HCT116 (cell line): ENCODE measurements at regions not wholly inside any gene's neighbourhood (a gene's known extent, or its start where the extent isn't known, plus 50 kb on each side); places are given as distances from the start of the nearest gene placed in this dataset.

Experiments used
- ATAC-seq: fragments of 200-7000 bp; cut with Tn5 transposase; 2 replicates; pipeline ENCODE4 v1.9.1; 2020; ENCODE audit warnings: mild to moderate bottlenecking, moderate library complexity
- BruUV-seq: library from RNA; stranded (reverse); fragments of 400-500 nt; replicated peaks from 2 replicates; lab custom pipeline; 2021; lab: Mats Ljungman, UMichigan
- CTCF ChIA-PET: fragments of 300-600 bp; sonication (Branson Sonifier 250); formaldehyde crosslinking; loops from one replicate; lab custom pipeline; 2021; ENCODE audit warnings: antibody characterized with exemption; lab: Charles Lee
- POLR2A ChIA-PET: fragments of 300-600, 350-600 bp; sonication (Branson Sonifier 250); formaldehyde crosslinking; loops from one replicate; lab custom pipeline; 2021; ENCODE audit warnings: antibody characterized with exemption; lab: Charles Lee
- RAD21 ChIA-PET, 2 experiments: fragments of 300-600 bp; sonication (Branson Sonifier 250); formaldehyde crosslinking; loops; one replicate each; lab custom pipeline; 2023; ENCODE audit warnings: low total read pairs in 2 of 2; ENCODE audit not compliant: uncharacterized antibody in 2 of 2, unreplicated experiment in 2 of 2, low non-redundant PET in 1 of 2; lab: Charles Lee
- DNase-seq: peaks from one replicate; pipeline ENCODE4 v3.0.0-alpha.2; 2010; ENCODE audit warnings: low read depth, low spot score
- H2AFZ ChIP-seq: fragments of 200-600 bp; shearing (Covaris generic), sonication (generic); 2 replicates; pipeline ENCODE4 v1.6.1; 2017; ENCODE audit warnings: low read depth, mixed run types, mixed read lengths, antibody characterized with exemption, low read length; ENCODE audit not compliant: poor library complexity, severe bottlenecking
- H3K27ac ChIP-seq: 2 replicates; pipeline ENCODE4 v1.5.1; 2012; ENCODE audit warnings: low read depth, low read length
- H3K27me3 ChIP-seq: fragments of 200-600 bp; sonication (generic); 2 replicates; pipeline ENCODE4 v1.6.1; 2016; ENCODE audit warnings: mixed run types, low read length, mixed read lengths; ENCODE audit not compliant: insufficient read depth
- H3K36me3 ChIP-seq, 2 experiments: fragments of 200-500 bp in 1 of 2; fragments of 200-600 bp in 1 of 2; sonication (Bioruptor generic) in 1 of 2; sonication (generic) in 1 of 2; 2 replicates each; pipeline versions ENCODE4 v1.5.1 to v1.6.1; 2014 to 2016; ENCODE audit warnings: low read length in 2 of 2, inconsistent platforms in 1 of 2, mixed read lengths in 1 of 2, mixed run types in 1 of 2; ENCODE audit not compliant: insufficient read depth in 2 of 2, control insufficient read depth in 1 of 2
- H3K4me1 ChIP-seq, 2 experiments: fragments of 200-600 bp in 1 of 2; sonication (generic) in 1 of 2; 2 replicates each; pipeline versions ENCODE4 v1.5.1 to v1.6.1; 2012 to 2017; ENCODE audit warnings: low read length in 2 of 2, inconsistent platforms in 1 of 2, mild to moderate bottlenecking in 1 of 2, mixed read lengths in 1 of 2, mixed run types in 1 of 2, moderate library complexity in 1 of 2; ENCODE audit not compliant: insufficient read depth in 2 of 2, control insufficient read depth in 1 of 2
- H3K4me2 ChIP-seq: fragments of 200-600 bp; sonication (generic); 2 replicates; pipeline ENCODE4 v1.6.1; 2017; ENCODE audit warnings: mixed run types, low read length, mixed read lengths
- H3K4me3 ChIP-seq, 2 experiments: fragments of 200-600 bp in 1 of 2; sonication (generic) in 1 of 2; replicated peaks in 1 of 2; 2 replicates each; pipeline ENCODE4 v1.5.1; 2011 to 2016; ENCODE audit warnings: low read length in 2 of 2, control low read depth in 1 of 2, low read depth in 1 of 2, mild to moderate bottlenecking in 1 of 2, mixed read lengths in 1 of 2, mixed run types in 1 of 2
- H3K79me2 ChIP-seq: fragments of 200-600 bp; sonication (generic); 2 replicates; pipeline ENCODE4 v1.6.1; 2017; ENCODE audit warnings: mild to moderate bottlenecking, mixed run types, low read length, moderate library complexity, mixed read lengths; ENCODE audit not compliant: insufficient read depth
- H3K9ac ChIP-seq: fragments of 200-600 bp; sonication (generic); 2 replicates; pipeline ENCODE4 v1.6.1; 2016; ENCODE audit warnings: low read length, mixed read lengths
- H3K9me2 ChIP-seq: fragments of 200-600 bp; sonication (generic), shearing (Covaris generic); 2 replicates; pipeline ENCODE4 v1.6.1; 2017; ENCODE audit warnings: mixed run types, mild to moderate bottlenecking, moderate library complexity; ENCODE audit not compliant: insufficient read depth
- H3K9me3 ChIP-seq, 2 experiments: fragments of 200-500 bp in 1 of 2; fragments of 200-600 bp in 1 of 2; sonication (Bioruptor generic) in 1 of 2; sonication (generic) in 1 of 2; 2 replicates each; pipeline ENCODE4 v1.6.1; 2014 to 2017; ENCODE audit warnings: low read length in 2 of 2, mixed read lengths in 2 of 2, inconsistent platforms in 1 of 2, low read depth in 1 of 2, mild to moderate bottlenecking in 1 of 2, mixed run types in 1 of 2, moderate library complexity in 1 of 2; ENCODE audit not compliant: control insufficient read depth in 1 of 2, insufficient read depth in 1 of 2
- H4K20me1 ChIP-seq: fragments of 200-600 bp; sonication (generic), shearing (Covaris generic); 2 replicates; pipeline ENCODE4 v1.6.1; 2017; ENCODE audit warnings: mixed run types, mild to moderate bottlenecking, moderate library complexity; ENCODE audit not compliant: insufficient read depth
- CBX3 ChIP-seq: IDR thresholded peaks from 2 replicates; pipeline ENCODE4 v1.6.1; 2012; ENCODE audit warnings: low read depth
- CEBPB ChIP-seq: IDR thresholded peaks from 2 replicates; pipeline ENCODE4 v1.6.1; 2012; ENCODE audit warnings: low read depth
- EZH2phosphoT487 ChIP-seq: fragments of 200-600 bp; IDR thresholded peaks from 2 replicates; pipeline ENCODE4 v1.6.1; 2018; ENCODE audit warnings: antibody characterized with exemption, borderline replicate concordance
- FOSL1 ChIP-seq: IDR thresholded peaks from 2 replicates; pipeline ENCODE4 v1.6.1; 2012; ENCODE audit warnings: low read depth
- POLR2A ChIP-seq: IDR thresholded peaks from 2 replicates; pipeline ENCODE4 v1.7.0; 2011; ENCODE audit warnings: borderline replicate concordance; ENCODE audit not compliant: insufficient read depth, insufficient read length; ENCODE audit errors: extremely low read depth
- POLR2AphosphoS5 ChIP-seq: IDR thresholded peaks from 2 replicates; pipeline ENCODE4 v1.6.1; 2011; ENCODE audit warnings: mild to moderate bottlenecking, low read depth, low read length, moderate library complexity
- RAD21 ChIP-seq: IDR thresholded peaks from 2 replicates; pipeline ENCODE4 v1.6.1; 2012; ENCODE audit warnings: low read depth, mild to moderate bottlenecking
- SIN3A ChIP-seq: IDR thresholded peaks from 2 replicates; pipeline ENCODE4 v1.6.1; 2012; ENCODE audit warnings: low read depth
- SP1 ChIP-seq: IDR thresholded peaks from 2 replicates; pipeline ENCODE4 v1.6.1; 2012; ENCODE audit warnings: low read depth
- ZFX ChIP-seq: fragments of 450-650 bp; IDR thresholded peaks from 2 replicates; pipeline ENCODE4 v1.6.1; 2017
- ZNF274 ChIP-seq: fragments of 200-500 bp; sonication (Bioruptor generic); IDR thresholded peaks from 2 replicates; pipeline ENCODE4 v1.6.1; 2014; ENCODE audit warnings: mild to moderate bottlenecking, low read depth, low read length, inconsistent platforms
- intact Hi-C: fragments of 100-400 bp; cut with micrococcal nuclease; formaldehyde crosslinking; loops from 2 replicates; pipeline ENCODE4 v1.10.0; 2022
- TF ChIP-seq, protein P1 (sequence below): IDR thresholded peaks from 2 replicates; pipeline ENCODE4 v1.6.1; 2012; ENCODE audit warnings: low read depth

- no peak overlapping the region for H3K4me2 ChIP-seq
- no peak for DNase-seq
- ATAC-seq, result no peak
- H3K4me3 ChIP-seq, result no peak overlapping the region
- no TSS peak for BruUV-seq
- H2AFZ ChIP-seq, result no peak overlapping the region
- no peaks in the 10 kb centered on the region for H3K9me3 ChIP-seq
- H3K79me2 ChIP-seq, result no peaks in the 10 kb centered on the region
- peaks cover 34% of the 10 kb centered on the region for H3K27me3 ChIP-seq
- POLR2A ChIA-PET, result no interaction called here
- intact Hi-C loops, result no loop called here
- H3K4me1 ChIP-seq, result no peaks in the 10 kb centered on the region
- H3K27ac ChIP-seq, result no peak overlapping the region
- TF ChIP-seq FOSL1, result no peak
- TF ChIP-seq POLR2AphosphoS5, result no peak
- TF ChIP-seq SIN3A, result no peak
- no peak for TF ChIP-seq SP1
- TF ChIP-seq CEBPB, result no peak
- no peak for TF ChIP-seq RAD21
- TF ChIP-seq CBX3, result no peak
- TF ChIP-seq EZH2phosphoT487, result no peak
- no peak for TF ChIP-seq ZFX
- TF ChIP-seq, protein P1, sequence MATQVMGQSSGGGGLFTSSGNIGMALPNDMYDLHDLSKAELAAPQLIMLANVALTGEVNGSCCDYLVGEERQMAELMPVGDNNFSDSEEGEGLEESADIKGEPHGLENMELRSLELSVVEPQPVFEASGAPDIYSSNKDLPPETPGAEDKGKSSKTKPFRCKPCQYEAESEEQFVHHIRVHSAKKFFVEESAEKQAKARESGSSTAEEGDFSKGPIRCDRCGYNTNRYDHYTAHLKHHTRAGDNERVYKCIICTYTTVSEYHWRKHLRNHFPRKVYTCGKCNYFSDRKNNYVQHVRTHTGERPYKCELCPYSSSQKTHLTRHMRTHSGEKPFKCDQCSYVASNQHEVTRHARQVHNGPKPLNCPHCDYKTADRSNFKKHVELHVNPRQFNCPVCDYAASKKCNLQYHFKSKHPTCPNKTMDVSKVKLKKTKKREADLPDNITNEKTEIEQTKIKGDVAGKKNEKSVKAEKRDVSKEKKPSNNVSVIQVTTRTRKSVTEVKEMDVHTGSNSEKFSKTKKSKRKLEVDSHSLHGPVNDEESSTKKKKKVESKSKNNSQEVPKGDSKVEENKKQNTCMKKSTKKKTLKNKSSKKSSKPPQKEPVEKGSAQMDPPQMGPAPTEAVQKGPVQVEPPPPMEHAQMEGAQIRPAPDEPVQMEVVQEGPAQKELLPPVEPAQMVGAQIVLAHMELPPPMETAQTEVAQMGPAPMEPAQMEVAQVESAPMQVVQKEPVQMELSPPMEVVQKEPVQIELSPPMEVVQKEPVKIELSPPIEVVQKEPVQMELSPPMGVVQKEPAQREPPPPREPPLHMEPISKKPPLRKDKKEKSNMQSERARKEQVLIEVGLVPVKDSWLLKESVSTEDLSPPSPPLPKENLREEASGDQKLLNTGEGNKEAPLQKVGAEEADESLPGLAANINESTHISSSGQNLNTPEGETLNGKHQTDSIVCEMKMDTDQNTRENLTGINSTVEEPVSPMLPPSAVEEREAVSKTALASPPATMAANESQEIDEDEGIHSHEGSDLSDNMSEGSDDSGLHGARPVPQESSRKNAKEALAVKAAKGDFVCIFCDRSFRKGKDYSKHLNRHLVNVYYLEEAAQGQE, result no peak
- no peak for TF ChIP-seq POLR2A
- no peak for TF ChIP-seq ZNF274
- TF ChIP-seq, all 23 proteins: peak for 0
- no peaks in the 10 kb centered on the region for H3K9me2 ChIP-seq
- ChIA-PET CTCF (no interaction called here), RAD21 (no interaction called here)
- no peaks in the 10 kb centered on the region for H4K20me1 ChIP-seq
- H3K9ac ChIP-seq, result no peak overlapping the region
- no peaks in the 10 kb centered on the region for H3K36me3 ChIP-seq
These were observed 72.5 kb downstream of the SMPDL3A start for GRCh38 chr6:122861594-122861993.
